ENCODE measurements at regions not wholly inside any gene's neighbourhood (a gene's known extent, or its start where the extent isn't known, plus 50 kb on each side); places are given as distances from the start of the nearest gene placed in this dataset.
"Not testable (repeated sequence)": the region's sequence is repeated elsewhere in the genome, so short reads cannot be mapped to it uniquely, and the experiment has no call there.

DNA sequence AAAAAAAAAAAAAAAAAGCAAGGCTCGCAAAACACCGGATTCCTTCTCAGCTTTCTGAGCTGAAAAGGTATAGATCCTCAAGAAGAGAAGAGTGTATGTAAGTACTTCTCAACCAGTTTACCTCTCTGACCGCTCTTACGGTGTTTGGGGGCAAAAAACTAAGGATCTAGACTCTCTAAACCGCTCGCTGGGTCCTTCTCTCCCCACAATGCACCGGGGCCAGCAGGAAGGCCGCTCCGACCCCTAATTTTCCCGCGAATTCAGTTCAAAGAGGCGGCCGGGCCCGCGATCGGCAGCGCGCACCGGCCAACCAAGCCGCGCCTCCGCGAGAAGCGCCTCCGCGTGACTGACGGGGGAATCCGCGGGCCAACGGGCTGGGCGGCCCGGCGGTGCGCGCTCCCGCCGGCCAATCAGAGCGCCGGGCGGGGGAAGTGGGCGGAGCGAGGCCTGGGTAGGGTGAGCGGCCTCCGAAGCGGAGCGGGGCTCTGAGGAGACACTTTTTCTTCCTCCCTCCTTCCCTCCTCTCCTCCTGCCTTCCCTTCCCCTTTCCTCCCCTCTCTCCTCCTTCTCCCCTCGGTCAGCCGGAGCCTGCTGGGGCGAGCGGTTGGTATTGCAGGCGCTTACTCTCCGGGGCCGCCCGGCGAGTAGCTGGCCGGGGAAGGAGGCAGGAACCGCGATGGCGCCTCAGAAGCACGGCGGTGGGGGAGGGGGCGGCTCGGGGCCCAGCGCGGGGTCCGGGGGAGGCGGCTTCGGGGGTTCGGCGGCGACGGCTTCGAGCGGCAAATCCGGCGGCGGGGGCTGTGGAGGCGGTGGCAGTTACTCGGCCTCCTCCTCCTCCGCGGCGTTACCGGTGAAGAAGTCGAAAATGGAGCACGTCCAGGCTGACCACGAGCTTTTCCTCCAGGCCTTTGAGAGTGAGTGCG lies 93.0 kb downstream of the CRLF3 start:
- Mint-ChIP-seq H3K4me1 (peaks cover 31% of the 10 kb centered on the region), H3K36me3 (peaks cover 49% of the 10 kb centered on the region), H3K4me3 (peak overlapping the region; percentile 94), H3K27ac (peak overlapping the region; percentile 98)
- H3K9me3 Mint-ChIP-seq, result not testable (repeated sequence)
- peak; percentile 95 for ATAC-seq
- DNase-seq (ENCODE audit: low spot score in 2 of 2), result peak; percentile 75 to 92

- Mint-ChIP-seq H3K4me1 (peaks cover 27% of the 10 kb centered on the region), H3K27ac (peak overlapping the region; percentile 98), H3K36me3 (peaks cover 43% of the 10 kb centered on the region), H3K4me3 (peak overlapping the region; percentile 94)
- ATAC-seq; DNase-seq (ENCODE audit: low spot score in 2 of 2); H3K9me3 Mint-ChIP-seq: not testable (repeated sequence)
Measured at GRCh38 chr17:30730837-30731209, 93.7 kb downstream of the CRLF3 start.

- Mint-ChIP-seq H3K27ac (peak overlapping the region; percentile 98), H3K4me1 (peaks cover 22% of the 10 kb centered on the region), H3K4me3 (peak overlapping the region; percentile 94), H3K36me3 (peaks cover 37% of the 10 kb centered on the region)
- DNase-seq (ENCODE audit: low spot score in 2 of 2); ATAC-seq; H3K9me3 Mint-ChIP-seq: not testable (repeated sequence)
Measured at GRCh38 chr17:30730171-30730836, 94.2 kb downstream of the CRLF3 start.

DNA sequence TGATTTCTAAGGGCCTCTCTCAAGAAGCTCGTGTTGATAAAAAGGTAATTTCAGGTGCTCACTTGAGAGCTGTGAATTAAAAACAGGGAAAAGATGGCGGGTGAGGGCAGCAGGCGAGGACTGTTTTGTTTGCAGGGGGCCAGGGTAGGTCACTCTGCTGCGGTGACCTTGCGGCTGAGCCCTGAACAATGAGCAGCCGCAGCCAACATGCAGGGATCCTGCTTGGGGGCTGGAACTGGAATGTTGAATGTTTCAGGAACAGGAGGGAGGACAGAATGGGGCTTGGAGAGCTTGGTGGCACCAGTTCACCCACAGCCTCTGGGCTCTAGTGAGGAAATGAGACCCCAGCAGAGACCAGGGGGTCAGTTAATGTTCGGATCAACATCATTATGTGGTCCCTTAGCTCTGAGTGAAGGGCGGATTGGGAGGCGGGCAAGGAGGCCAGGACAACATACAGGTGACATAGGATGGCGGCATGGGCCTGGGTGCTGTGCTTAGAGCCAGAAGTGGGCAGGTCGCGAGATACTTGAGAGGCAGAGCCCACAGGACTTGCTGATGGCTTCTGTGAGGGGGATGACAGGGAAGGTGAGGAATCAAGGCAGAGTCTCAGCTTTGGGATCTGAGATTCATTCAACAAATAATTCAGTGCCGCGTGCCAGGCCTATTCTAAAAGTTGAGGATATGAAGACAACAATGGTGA lies 94.9 kb downstream of the CRLF3 start:
- H3K4me1 Mint-ChIP-seq, result peaks cover 20% of the 10 kb centered on the region
- H3K36me3 Mint-ChIP-seq, result peaks cover 31% of the 10 kb centered on the region
- H3K27ac Mint-ChIP-seq, result peak overlapping the region; percentile 98
- not testable (repeated sequence) for H3K9me3 Mint-ChIP-seq; DNase-seq (ENCODE audit: low spot score in 2 of 2); ATAC-seq
- H3K4me3 Mint-ChIP-seq, result peak overlapping the region; percentile 94

- not testable (repeated sequence) for ATAC-seq; H3K9me3 Mint-ChIP-seq; H3K27ac Mint-ChIP-seq; DNase-seq (ENCODE audit: low spot score in 2 of 2); H3K4me3 Mint-ChIP-seq
- peaks cover 13% of the 10 kb centered on the region for H3K36me3 Mint-ChIP-seq
- H3K4me1 Mint-ChIP-seq, result peaks cover 12% of the 10 kb centered on the region
Measured at GRCh38 chr17:30727517-30727916, 97.0 kb downstream of the CRLF3 start.

DNA sequence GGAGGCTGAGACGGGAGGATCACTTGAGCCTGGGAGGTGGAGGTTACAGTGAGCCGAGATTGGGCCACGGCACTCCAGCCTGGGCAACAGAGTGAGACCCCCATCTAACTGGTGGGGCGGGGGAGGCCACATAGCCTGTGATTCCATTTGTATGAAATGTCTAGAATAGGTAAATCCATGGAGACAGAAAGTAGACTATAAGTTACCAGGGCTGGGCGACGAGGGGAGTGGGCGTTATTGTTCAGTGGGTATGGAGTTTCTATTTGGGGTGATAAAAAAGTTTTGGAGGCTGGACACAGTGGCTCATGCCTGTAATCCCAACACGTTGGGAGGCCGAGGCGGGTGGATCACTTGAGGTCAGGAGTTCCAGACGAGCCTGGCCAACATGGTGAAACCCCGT lies 97.8 kb downstream of the CRLF3 start:
- not testable (repeated sequence) for ATAC-seq; DNase-seq (ENCODE audit: low spot score in 2 of 2); H3K9me3 Mint-ChIP-seq; H3K4me3 Mint-ChIP-seq; H3K27ac Mint-ChIP-seq
- H3K4me1 Mint-ChIP-seq, result peaks cover 12% of the 10 kb centered on the region
- peaks cover 11% of the 10 kb centered on the region for H3K36me3 Mint-ChIP-seq

DNA sequence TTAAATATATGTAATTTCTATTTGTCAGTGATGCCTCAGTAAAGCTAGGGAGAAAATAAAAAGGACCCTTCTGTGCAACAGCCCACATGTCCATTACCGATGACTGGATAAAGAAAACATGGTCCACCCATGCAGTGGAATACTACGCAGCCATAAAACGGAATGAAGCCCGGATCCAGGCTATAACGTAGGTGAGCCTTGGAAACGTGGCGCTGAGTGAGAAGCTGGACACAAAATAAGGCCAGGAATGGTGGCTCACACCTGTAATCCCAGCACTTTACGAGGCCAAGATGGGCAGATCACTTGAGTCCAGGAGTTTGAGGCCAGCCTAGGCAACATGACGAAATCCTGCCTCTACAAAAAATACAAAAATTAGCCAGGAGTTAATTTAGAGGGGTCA lies 98.2 kb downstream of the CRLF3 start:
- not testable (repeated sequence) for H3K9me3 Mint-ChIP-seq; DNase-seq (ENCODE audit: low spot score in 2 of 2); H3K4me3 Mint-ChIP-seq; H3K27ac Mint-ChIP-seq; H3K36me3 Mint-ChIP-seq; ATAC-seq
- peaks cover 12% of the 10 kb centered on the region for H3K4me1 Mint-ChIP-seq

- ATAC-seq, H3K36me3 Mint-ChIP-seq, H3K27ac Mint-ChIP-seq, H3K4me1 Mint-ChIP-seq, H3K9me3 Mint-ChIP-seq, H3K4me3 Mint-ChIP-seq: not testable (repeated sequence)
- DNase-seq (ENCODE audit: low spot score in 2 of 2), result peak in 1 of 2 donors; percentile 43
Measured at GRCh38 chr17:30724034-30724650, 100.3 kb downstream of the CRLF3 start.

- ATAC-seq, H3K9me3 Mint-ChIP-seq, H3K4me3 Mint-ChIP-seq, H3K36me3 Mint-ChIP-seq, H3K27ac Mint-ChIP-seq: not testable (repeated sequence)
- peak in 1 of 2 donors; percentile 42 for DNase-seq (ENCODE audit: low spot score in 2 of 2)
- H3K4me1 Mint-ChIP-seq, result peaks cover 21% of the 10 kb centered on the region
Measured at GRCh38 chr17:30722114-30722780, 102.2 kb downstream of the CRLF3 start.

DNA sequence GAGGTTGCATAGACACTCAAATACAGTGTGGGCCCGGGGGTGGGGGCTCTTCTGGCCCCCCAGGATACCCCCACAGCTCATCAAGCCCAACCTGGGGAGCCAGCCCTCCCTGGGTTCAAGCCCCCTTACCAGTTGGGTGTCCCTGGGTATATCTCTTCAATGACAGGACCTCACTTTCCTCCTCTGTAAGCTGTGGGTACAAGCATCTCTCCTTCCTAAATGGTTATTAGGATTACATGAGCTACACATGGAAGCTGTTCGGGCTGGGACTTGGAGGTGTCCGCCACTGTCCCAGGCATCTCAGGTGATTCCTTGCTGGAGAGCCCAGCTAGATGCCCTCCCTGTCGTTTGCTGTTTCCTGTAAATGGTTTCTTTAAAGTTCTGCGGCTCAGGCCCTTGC lies 103.5 kb downstream of the CRLF3 start:
- not testable (repeated sequence) for H3K36me3 Mint-ChIP-seq; ATAC-seq; DNase-seq (ENCODE audit: low spot score in 2 of 2); H3K27ac Mint-ChIP-seq; H3K4me3 Mint-ChIP-seq; H3K9me3 Mint-ChIP-seq
- H3K4me1 Mint-ChIP-seq, result peaks cover 21% of the 10 kb centered on the region

DNA sequence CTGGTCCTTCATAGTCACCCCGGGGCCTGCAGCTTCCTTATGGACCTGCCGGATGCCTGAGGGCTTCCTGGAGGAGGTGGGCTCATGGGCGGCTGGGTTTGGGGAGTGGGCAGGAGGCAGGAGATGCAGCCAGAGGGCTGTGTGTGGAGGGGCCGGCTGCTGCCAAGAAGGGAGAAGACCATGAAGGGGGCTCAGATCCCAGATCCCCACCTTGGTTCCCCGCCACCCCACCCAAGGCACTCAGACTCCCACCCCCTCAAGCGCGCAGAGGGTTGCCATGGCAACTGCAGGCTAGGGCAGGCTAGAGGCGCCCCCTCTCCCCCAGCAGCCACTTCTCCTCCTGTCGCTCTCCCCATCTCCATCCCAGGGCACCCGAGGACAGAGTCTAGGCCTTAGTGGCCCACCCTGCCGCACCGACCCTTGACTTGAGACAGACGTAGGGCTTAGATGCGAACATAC lies 104.5 kb downstream of the CRLF3 start:
- no peaks in the 10 kb centered on the region for H3K36me3 Mint-ChIP-seq
- no peak overlapping the region for H3K27ac Mint-ChIP-seq
- peaks cover 27% of the 10 kb centered on the region for H3K4me1 Mint-ChIP-seq
- no peaks in the 10 kb centered on the region for H3K9me3 Mint-ChIP-seq
- no peak overlapping the region for H3K4me3 Mint-ChIP-seq
- no peak for DNase-seq (ENCODE audit: low spot score in 2 of 2)
- ATAC-seq, result no peak

DNA sequence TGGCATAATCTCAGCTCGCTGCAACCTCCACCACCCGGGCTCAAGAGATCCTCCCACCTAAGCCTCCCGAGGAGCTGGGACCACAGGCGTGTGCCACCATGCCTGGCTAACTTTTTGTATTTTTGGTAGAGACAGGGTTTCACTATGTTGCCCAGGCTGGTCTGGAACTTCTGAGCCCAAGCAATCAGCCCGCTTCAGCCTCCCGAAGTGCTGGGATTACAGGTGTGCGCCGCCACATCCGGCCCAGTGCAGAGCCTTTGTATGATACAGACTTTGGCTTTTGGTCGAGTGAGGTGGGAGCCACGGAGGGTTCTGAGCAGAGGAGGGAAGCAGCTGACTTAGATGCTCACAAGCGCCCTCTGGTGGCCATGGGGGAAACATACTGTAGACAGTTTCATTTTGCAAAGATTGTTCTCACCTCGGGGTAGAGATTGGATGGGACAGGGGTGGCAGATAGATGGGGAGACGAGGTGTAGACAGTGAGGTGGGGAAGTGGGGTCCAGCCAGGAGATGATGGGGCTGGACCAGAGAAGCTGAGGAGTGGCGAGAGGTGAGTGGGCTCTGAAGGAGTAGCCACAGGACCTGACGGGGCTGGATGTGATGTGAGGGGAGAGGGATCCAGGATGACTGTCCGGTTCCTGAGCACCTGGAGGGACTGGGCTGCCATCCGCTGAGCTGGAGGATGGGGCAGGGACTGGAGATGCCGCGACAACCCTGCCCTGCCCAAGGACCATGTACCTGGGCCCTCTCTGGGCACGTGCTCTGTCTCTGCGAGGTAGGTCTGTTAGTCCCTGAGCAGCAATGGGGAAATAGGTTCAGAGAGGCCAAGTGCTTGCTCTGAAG lies 105.1 kb downstream of the CRLF3 start:
- DNase-seq (ENCODE audit: low spot score in 2 of 2) (peak; percentile 73 to 88), ATAC-seq (peak; percentile 80)
- Mint-ChIP-seq H3K4me1 (peaks cover 30% of the 10 kb centered on the region), H3K4me3 (peak overlapping the region; percentile 33), H3K27ac (peak overlapping the region; percentile 62)
- not testable (repeated sequence) for H3K36me3 Mint-ChIP-seq, H3K9me3 Mint-ChIP-seq

GRCh38 chr17:30718691-30719090 lies 105.8 kb downstream of the CRLF3 start:
- H3K36me3 Mint-ChIP-seq; H3K9me3 Mint-ChIP-seq; DNase-seq (ENCODE audit: low spot score in 2 of 2); ATAC-seq; H3K4me3 Mint-ChIP-seq; H3K27ac Mint-ChIP-seq: not testable (repeated sequence)
- peaks cover 30% of the 10 kb centered on the region for H3K4me1 Mint-ChIP-seq

DNA sequence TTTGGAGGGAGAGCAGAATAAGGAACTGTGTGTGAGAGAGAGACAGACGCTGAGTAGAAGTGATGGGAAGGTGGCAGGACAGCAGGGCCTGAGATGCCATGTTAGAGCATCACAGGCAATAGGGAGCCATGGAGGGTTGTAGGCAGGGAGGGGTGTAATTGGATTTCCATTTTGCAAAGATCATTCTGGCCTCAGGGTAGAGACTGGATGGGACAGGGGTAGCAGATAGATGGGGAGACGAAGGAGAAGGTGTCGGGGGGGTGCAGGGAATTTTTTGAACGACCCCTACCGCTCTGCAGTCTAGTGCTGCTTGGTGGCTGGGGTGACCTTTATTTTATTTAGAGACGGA lies 106.4 kb downstream of the CRLF3 start:
- not testable (repeated sequence) for ATAC-seq; H3K9me3 Mint-ChIP-seq; DNase-seq (ENCODE audit: low spot score in 2 of 2); H3K4me3 Mint-ChIP-seq; H3K36me3 Mint-ChIP-seq; H3K27ac Mint-ChIP-seq
- peaks cover 30% of the 10 kb centered on the region for H3K4me1 Mint-ChIP-seq

All from stimulated activated effector memory CD8-positive, alpha-beta T cell treated with anti-CD3 and anti-CD28 coated beads, Interleukin-12 subunit alpha, Interleukin-12 subunit beta, amount 100 ng/mL, for 72 hours (primary cell).